ENCODE measurements at regions not wholly inside any gene's neighbourhood (a gene's known extent, or its start where the extent isn't known, plus 50 kb on each side); places are given as distances from the start of the nearest gene placed in this dataset.
"Not testable (repeated sequence)": the region's sequence is repeated elsewhere in the genome, so short reads cannot be mapped to it uniquely, and the experiment has no call there.

DNA sequence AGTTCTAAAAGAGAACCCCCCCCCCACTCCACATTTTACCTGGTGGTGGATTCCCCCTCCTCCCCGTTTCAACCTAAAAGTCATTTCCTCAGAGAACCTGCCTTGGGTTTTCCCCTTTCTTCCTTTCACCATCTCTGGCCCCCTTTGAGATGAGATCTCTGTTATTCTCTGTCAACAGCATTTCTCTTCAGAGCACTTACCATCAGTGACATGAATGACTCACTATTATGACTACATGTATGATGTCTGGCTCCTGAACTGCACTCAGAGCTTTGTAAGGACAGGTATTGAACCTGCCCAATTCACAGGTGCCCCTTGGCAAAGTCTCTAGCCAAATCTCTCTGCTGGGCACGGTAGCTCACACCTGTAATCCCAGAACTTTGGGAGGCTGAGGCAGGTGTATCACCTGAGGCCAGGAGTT, 61.4 kb upstream of the JARID2 start:
- no peak for DNase-seq

DNA sequence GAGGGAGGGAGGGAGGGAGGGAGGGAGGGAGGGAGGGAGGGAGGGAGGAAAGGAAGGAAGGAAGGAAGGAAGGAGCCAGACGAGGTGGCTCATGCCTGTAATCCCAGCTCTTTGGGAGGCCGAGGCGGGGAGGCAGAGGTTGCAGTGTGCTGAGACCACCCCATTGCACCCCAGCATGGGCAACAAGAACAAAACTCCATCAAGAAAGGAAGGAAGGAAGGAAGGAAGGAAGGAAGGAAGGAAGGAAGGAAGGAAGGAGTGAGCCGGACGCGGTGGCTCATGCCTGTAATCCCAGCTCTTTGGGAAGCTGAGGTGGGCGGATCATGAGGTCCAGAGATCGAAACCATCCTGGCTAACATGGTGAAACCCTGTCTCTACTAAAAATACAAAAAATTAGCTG, 60.8 kb upstream of the JARID2 start:
- DNase-seq = not testable (repeated sequence)

DNA sequence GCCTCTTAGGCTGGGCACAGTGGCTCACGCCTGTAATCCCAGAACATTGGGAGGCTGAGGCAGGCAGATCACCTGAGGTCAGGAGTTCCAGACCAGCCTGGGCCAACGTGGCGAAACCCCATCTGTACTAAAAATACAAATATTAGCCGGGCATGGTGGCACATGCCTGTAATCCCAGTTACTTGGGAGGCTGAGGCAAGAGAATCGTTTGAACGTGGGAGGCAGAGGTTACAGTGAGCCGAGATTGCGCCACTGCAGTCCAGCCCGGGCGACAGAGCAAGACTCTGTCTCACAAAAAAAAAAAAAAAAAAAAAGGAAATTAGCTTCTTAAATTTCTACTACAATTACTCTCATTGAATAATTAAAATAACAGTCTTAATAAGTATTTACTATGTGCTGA, 52.4 kb upstream of the JARID2 start:
- DNase-seq = not testable (repeated sequence)

DNA sequence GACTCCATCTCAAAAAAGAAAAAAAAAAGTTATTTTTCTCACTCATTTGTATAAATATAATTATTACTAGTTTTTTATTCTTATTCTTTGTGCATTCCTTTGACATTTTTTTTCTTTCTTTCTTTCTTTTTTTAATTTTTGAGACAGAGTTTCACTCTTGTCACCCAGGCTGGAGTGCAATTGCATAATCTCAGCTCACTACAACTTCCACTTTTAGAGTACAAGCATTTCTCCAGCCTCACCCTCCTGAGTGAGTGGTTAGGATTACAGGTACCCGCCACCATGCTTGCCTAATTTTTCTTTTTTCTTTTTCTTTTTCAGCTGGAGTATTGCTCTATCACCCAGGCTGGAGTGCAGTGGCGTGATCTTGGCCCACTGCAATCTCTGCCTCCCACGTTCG, 51.4 kb upstream of the JARID2 start:
- no peak for DNase-seq
